Astrocyte (in vitro differentiated cells and primary cell): ENCODE measurements at regions not wholly inside any gene's neighbourhood (a gene's known extent, or its start where the extent isn't known, plus 50 kb on each side); places are given as distances from the start of the nearest gene placed in this dataset.

Source experiments
- DNase-seq: peaks from one replicate; pipeline ENCODE4 v3.0.0-alpha.2; 2010; ENCODE audit warnings: low read depth
- FAIRE-seq: peaks from 2 replicates; lab custom pipeline; 2011; peaks lifted over from hg19 to GRCh38; lab: Jason Lieb, UNC
- H2AFZ ChIP-seq: 2 replicates; pipeline ENCODE4 v1.6.0; 2012; ENCODE audit warnings: low read depth, low read length, inconsistent platforms
- H3K27ac ChIP-seq: 2 replicates; pipeline ENCODE4 v1.5.1; 2011; ENCODE audit warnings: low read depth, low read length, inconsistent platforms
- H3K27me3 ChIP-seq: 2 replicates; pipeline ENCODE4 v1.6.0; 2011; ENCODE audit warnings: low read length, inconsistent platforms; ENCODE audit not compliant: insufficient read depth
- H3K36me3 ChIP-seq: 2 replicates; pipeline ENCODE4 v1.5.1; 2011; ENCODE audit warnings: low read length, inconsistent platforms; ENCODE audit not compliant: insufficient read depth
- H3K4me1 ChIP-seq: 2 replicates; pipeline ENCODE4 v1.5.1; 2011; ENCODE audit warnings: low read length, inconsistent platforms; ENCODE audit not compliant: insufficient read depth
- H3K4me2 ChIP-seq: 2 replicates; pipeline ENCODE4 v1.6.0; 2012; ENCODE audit warnings: low read length, inconsistent platforms
- H3K4me3 ChIP-seq: 2 replicates; pipeline ENCODE4 v1.5.1; 2011; ENCODE audit warnings: low read depth, mild to moderate bottlenecking, low read length, inconsistent platforms; ENCODE audit not compliant: insufficient read depth
- H3K79me2 ChIP-seq: 2 replicates; pipeline ENCODE4 v1.6.0; 2012; ENCODE audit warnings: mild to moderate bottlenecking, low read length, inconsistent platforms; ENCODE audit not compliant: insufficient read depth
- H3K9ac ChIP-seq: 2 replicates; pipeline ENCODE4 v1.6.0; 2012; ENCODE audit warnings: mild to moderate bottlenecking, low read length, inconsistent platforms
- H3K9me3 ChIP-seq: 2 replicates; pipeline ENCODE4 v1.5.1; 2012; ENCODE audit warnings: low read depth, mild to moderate bottlenecking, low read length, inconsistent platforms; ENCODE audit not compliant: insufficient read depth
- H4K20me1 ChIP-seq: 2 replicates; pipeline ENCODE4 v1.6.0; 2012; ENCODE audit warnings: low read length, inconsistent platforms; ENCODE audit not compliant: insufficient read depth
- H3K27ac Mint-ChIP-seq: one replicate; pipeline ENCODE4 v1.8.0; 2021; ENCODE audit warnings: mild to moderate bottlenecking, mixed read lengths; ENCODE audit not compliant: unreplicated experiment
- H3K27me3 Mint-ChIP-seq: one replicate; pipeline ENCODE4 v1.8.0; 2021; ENCODE audit warnings: low read depth, mixed read lengths; ENCODE audit not compliant: unreplicated experiment
- H3K36me3 Mint-ChIP-seq: one replicate; pipeline ENCODE4 v1.8.0; 2021; ENCODE audit warnings: low read depth, mixed read lengths; ENCODE audit not compliant: unreplicated experiment
- H3K4me1 Mint-ChIP-seq: one replicate; pipeline ENCODE4 v1.8.0; 2021; ENCODE audit warnings: low read depth, mixed read lengths; ENCODE audit not compliant: unreplicated experiment
- H3K4me3 Mint-ChIP-seq: one replicate; pipeline ENCODE4 v1.8.0; 2021; ENCODE audit warnings: mild to moderate bottlenecking, moderate library complexity, mixed read lengths; ENCODE audit not compliant: unreplicated experiment
- H3K9me3 Mint-ChIP-seq: one replicate; pipeline ENCODE4 v1.8.0; 2021; ENCODE audit warnings: mild to moderate bottlenecking, mixed read lengths; ENCODE audit not compliant: unreplicated experiment
- EZH2 ChIP-seq: IDR thresholded peaks from 2 replicates; pipeline ENCODE4 v1.6.1; 2012; ENCODE audit warnings: mild to moderate bottlenecking, low read length, inconsistent platforms; ENCODE audit not compliant: insufficient read depth
- TF ChIP-seq, protein P1 (sequence below): IDR thresholded peaks from 2 replicates; pipeline ENCODE4 v1.5.1; 2011; ENCODE audit warnings: low read depth, mild to moderate bottlenecking, inconsistent platforms, low read length, moderate library complexity; ENCODE audit not compliant: insufficient read depth

DNA sequence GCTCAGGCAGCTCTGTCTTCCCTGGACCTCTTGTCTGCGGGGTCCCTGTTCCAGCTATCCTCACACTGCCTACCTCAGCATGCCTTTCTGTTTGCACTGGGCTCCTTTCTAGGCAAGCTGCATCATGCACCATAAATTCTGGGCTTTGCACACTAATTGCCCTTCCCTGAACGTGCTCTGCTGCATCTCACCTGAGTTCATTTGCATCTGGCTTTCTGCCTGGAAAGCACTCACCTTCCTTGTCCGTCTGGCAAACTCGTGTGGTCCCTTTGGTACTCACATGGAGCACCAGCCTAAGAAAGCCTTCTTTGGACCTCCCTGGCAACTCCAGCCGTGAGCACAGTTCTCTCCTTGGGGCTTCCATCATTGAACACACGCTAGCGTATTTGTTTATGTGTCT lies 365.6 kb downstream of the SV2B start:
- DNase-seq (no peak), FAIRE-seq (no peak)
- TF ChIP-seq, protein P1, sequence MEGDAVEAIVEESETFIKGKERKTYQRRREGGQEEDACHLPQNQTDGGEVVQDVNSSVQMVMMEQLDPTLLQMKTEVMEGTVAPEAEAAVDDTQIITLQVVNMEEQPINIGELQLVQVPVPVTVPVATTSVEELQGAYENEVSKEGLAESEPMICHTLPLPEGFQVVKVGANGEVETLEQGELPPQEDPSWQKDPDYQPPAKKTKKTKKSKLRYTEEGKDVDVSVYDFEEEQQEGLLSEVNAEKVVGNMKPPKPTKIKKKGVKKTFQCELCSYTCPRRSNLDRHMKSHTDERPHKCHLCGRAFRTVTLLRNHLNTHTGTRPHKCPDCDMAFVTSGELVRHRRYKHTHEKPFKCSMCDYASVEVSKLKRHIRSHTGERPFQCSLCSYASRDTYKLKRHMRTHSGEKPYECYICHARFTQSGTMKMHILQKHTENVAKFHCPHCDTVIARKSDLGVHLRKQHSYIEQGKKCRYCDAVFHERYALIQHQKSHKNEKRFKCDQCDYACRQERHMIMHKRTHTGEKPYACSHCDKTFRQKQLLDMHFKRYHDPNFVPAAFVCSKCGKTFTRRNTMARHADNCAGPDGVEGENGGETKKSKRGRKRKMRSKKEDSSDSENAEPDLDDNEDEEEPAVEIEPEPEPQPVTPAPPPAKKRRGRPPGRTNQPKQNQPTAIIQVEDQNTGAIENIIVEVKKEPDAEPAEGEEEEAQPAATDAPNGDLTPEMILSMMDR: no peak
- TF ChIP-seq EZH2: no peak
- H3K27me3 ChIP-seq: no peaks in the 10 kb centered on the region
- no peak overlapping the region for H3K9ac ChIP-seq
- Mint-ChIP-seq H3K9me3 (no peaks in the 10 kb centered on the region), H3K4me3 (no peak overlapping the region), H3K36me3 (no peaks in the 10 kb centered on the region), H3K4me1 (no peaks in the 10 kb centered on the region), H3K27me3 (peaks cover 2% of the 10 kb centered on the region), H3K27ac (no peak overlapping the region)
- H3K79me2 ChIP-seq: no peaks in the 10 kb centered on the region
- no peaks in the 10 kb centered on the region for H3K4me1 ChIP-seq
- H3K4me2 ChIP-seq: no peak overlapping the region
- H4K20me1 ChIP-seq: no peaks in the 10 kb centered on the region
- H3K27ac ChIP-seq: no peak overlapping the region
- no peak overlapping the region for H3K4me3 ChIP-seq
- H3K36me3 ChIP-seq: no peaks in the 10 kb centered on the region
- no peaks in the 10 kb centered on the region for H3K9me3 ChIP-seq
- H2AFZ ChIP-seq: no peak overlapping the region

- no peaks in the 10 kb centered on the region for H3K79me2 ChIP-seq
- H3K36me3 ChIP-seq: no peaks in the 10 kb centered on the region
- no peak overlapping the region for H3K4me2 ChIP-seq
- H3K27ac ChIP-seq: no peak overlapping the region
- no peak overlapping the region for H3K9ac ChIP-seq
- no peaks in the 10 kb centered on the region for H3K4me1 ChIP-seq
- Mint-ChIP-seq H3K27me3 (peaks cover 2% of the 10 kb centered on the region), H3K27ac (no peak overlapping the region), H3K4me3 (no peak overlapping the region), H3K36me3 (no peaks in the 10 kb centered on the region), H3K4me1 (no peaks in the 10 kb centered on the region), H3K9me3 (no peaks in the 10 kb centered on the region)
- TF ChIP-seq, protein P1: no peak
- no peak for TF ChIP-seq EZH2
- H3K9me3 ChIP-seq: no peaks in the 10 kb centered on the region
- no peaks in the 10 kb centered on the region for H3K27me3 ChIP-seq
- H4K20me1 ChIP-seq: no peaks in the 10 kb centered on the region
- DNase-seq (no peak), FAIRE-seq (no peak)
- no peak overlapping the region for H3K4me3 ChIP-seq
- H2AFZ ChIP-seq: no peak overlapping the region
Observed at GRCh38 chr15:91468871-91469580, 369.0 kb downstream of the SV2B start.
